Neural cell (in vitro differentiated cells): ENCODE measurements at regions not wholly inside any gene's neighbourhood (a gene's known extent, or its start where the extent isn't known, plus 50 kb on each side); places are given as distances from the start of the nearest gene placed in this dataset.

ENCODE experiments used
- EZH2 ChIP-seq: fragments of 200-600, 300-800 bp; shearing (Covaris generic), sonication (generic); IDR thresholded peaks from 2 replicates; pipeline ENCODE4 v1.6.1; 2014; ENCODE audit warnings: antibody characterized with exemption, low read length, borderline replicate concordance, mild to moderate bottlenecking; ENCODE audit not compliant: insufficient read depth, poor library complexity, severe bottlenecking
- POLR2AphosphoS5 ChIP-seq: IDR thresholded peaks from 2 replicates; pipeline ENCODE4 v1.6.1; 2012
- TAF1 ChIP-seq: IDR thresholded peaks from 2 replicates; pipeline ENCODE4 v1.6.1; 2012; ENCODE audit warnings: low read depth
- TF ChIP-seq, protein P1 (sequence below): fragments of 450-650 bp; IDR thresholded peaks from 2 replicates; pipeline ENCODE4 v1.5.1; 2014; ENCODE audit warnings: antibody characterized with exemption, mild to moderate bottlenecking, moderate library complexity; ENCODE audit not compliant: poor library complexity, severe bottlenecking
- TF ChIP-seq, protein P2 (sequence below): IDR thresholded peaks from 2 replicates; pipeline ENCODE4 v1.6.1; 2012; ENCODE audit warnings: borderline replicate concordance

DNA sequence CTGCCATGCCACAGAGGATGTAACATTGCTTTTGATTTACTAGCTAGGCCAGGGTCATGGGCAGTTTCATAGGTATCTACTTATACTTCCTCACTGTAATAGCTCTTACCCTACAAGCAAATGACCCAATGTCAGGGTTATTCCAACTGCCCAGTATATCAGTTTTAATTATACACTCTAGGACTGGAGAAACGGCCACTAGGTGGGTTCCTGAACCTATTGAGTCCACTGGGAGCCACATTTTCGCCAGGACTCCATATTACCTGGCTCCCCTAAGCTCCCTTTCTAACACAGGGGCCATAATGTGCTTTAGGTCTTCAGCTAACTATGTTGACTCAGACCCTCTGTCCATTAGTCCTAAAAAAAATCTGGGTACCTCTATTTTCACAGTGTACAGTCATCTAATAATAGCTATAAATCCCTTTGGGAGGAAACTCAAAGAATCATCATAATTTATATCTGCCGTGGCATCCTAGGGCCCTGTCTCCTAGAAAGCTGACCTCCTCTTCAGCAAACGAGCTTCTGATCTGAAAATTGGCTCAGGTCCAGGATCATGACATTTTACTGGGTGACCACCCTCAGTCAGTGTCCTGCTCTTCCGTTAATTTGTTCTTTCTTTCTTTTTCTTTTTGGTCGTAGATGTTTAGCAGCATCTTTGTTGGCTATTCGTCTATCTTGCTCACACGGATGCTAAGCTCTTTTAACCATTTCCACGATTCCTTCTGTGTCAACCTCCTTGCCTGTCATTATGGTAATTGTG lies 244.3 kb downstream of the FAM76B start:
- TF ChIP-seq, protein P1, sequence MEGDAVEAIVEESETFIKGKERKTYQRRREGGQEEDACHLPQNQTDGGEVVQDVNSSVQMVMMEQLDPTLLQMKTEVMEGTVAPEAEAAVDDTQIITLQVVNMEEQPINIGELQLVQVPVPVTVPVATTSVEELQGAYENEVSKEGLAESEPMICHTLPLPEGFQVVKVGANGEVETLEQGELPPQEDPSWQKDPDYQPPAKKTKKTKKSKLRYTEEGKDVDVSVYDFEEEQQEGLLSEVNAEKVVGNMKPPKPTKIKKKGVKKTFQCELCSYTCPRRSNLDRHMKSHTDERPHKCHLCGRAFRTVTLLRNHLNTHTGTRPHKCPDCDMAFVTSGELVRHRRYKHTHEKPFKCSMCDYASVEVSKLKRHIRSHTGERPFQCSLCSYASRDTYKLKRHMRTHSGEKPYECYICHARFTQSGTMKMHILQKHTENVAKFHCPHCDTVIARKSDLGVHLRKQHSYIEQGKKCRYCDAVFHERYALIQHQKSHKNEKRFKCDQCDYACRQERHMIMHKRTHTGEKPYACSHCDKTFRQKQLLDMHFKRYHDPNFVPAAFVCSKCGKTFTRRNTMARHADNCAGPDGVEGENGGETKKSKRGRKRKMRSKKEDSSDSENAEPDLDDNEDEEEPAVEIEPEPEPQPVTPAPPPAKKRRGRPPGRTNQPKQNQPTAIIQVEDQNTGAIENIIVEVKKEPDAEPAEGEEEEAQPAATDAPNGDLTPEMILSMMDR, result no peak
- TF ChIP-seq POLR2AphosphoS5, result no peak
- no peak for TF ChIP-seq EZH2
- no peak for TF ChIP-seq TAF1
- TF ChIP-seq, protein P2, sequence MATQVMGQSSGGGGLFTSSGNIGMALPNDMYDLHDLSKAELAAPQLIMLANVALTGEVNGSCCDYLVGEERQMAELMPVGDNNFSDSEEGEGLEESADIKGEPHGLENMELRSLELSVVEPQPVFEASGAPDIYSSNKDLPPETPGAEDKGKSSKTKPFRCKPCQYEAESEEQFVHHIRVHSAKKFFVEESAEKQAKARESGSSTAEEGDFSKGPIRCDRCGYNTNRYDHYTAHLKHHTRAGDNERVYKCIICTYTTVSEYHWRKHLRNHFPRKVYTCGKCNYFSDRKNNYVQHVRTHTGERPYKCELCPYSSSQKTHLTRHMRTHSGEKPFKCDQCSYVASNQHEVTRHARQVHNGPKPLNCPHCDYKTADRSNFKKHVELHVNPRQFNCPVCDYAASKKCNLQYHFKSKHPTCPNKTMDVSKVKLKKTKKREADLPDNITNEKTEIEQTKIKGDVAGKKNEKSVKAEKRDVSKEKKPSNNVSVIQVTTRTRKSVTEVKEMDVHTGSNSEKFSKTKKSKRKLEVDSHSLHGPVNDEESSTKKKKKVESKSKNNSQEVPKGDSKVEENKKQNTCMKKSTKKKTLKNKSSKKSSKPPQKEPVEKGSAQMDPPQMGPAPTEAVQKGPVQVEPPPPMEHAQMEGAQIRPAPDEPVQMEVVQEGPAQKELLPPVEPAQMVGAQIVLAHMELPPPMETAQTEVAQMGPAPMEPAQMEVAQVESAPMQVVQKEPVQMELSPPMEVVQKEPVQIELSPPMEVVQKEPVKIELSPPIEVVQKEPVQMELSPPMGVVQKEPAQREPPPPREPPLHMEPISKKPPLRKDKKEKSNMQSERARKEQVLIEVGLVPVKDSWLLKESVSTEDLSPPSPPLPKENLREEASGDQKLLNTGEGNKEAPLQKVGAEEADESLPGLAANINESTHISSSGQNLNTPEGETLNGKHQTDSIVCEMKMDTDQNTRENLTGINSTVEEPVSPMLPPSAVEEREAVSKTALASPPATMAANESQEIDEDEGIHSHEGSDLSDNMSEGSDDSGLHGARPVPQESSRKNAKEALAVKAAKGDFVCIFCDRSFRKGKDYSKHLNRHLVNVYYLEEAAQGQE, result no peak
